ENCODE measurements at regions not wholly inside any gene's neighbourhood (a gene's known extent, or its start where the extent isn't known, plus 50 kb on each side); places are given as distances from the start of the nearest gene placed in this dataset.
A peak's percentile ranks its signal among the peaks of the same experiment; 100 is the strongest.

GRCh38 chr7:11281953-11282352 lies 308.3 kb downstream of the PHF14 start:
- no peak for TF ChIP-seq FOXK1 (CRISPR knock-in tag; IDR thresholded peaks at IDR 0.05; ENCODE audit: borderline replicate concordance)
- TF ChIP-seq ATF7 (IDR thresholded peaks at IDR 0.05) = 0 out of 2 replicates have a peak, but pooled peaks have one; percentile 17
- peak in 1 of 2 experiments; percentile 15 for TF ChIP-seq NCOA2 (IDR thresholded peaks at IDR 0.05; ENCODE audit: partially characterized antibody in 2 of 2)
- TF ChIP-seq ZNF778 (CRISPR knock-in tag; IDR thresholded peaks at IDR 0.05) = no peak
- no peak for TF ChIP-seq MAX (CRISPR knock-in tag; IDR thresholded peaks at IDR 0.05)
- TF ChIP-seq ZNF785 (CRISPR knock-in tag; IDR thresholded peaks at IDR 0.05) = no peak
- TF ChIP-seq CTCF (IDR thresholded peaks at IDR 0.05 in 2 of 3, conservative IDR thresholded peaks at IDR 0.05 in 1 of 3; ENCODE audit: insufficient read depth in 2 of 3, low read depth in 1 of 3, low read length in 3 of 3) = no peak
